ENCODE measurements at regions not wholly inside any gene's neighbourhood (a gene's known extent, or its start where the extent isn't known, plus 50 kb on each side); places are given as distances from the start of the nearest gene placed in this dataset.

DNA sequence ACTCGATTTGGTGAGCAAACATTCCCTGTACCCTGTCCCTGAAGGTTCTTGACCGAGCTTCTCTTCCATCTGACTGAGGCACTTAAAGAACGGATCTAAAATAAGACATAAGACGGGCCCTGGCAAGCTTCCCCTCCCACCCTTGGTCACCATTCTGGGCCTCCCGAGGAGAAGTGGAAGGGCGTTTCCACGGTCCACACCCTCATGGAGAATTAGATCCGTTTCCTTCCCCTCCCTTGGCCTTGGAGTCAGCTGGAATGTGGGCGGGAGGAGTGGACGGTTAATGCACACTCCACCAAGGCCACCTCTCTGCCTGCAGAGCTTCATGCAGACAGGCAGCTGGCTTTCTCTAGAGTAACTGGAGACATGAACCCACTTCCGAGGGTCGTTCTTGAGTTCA is 257.3 kb upstream of the APCDD1 start:
- TF ChIP-seq, protein P1, sequence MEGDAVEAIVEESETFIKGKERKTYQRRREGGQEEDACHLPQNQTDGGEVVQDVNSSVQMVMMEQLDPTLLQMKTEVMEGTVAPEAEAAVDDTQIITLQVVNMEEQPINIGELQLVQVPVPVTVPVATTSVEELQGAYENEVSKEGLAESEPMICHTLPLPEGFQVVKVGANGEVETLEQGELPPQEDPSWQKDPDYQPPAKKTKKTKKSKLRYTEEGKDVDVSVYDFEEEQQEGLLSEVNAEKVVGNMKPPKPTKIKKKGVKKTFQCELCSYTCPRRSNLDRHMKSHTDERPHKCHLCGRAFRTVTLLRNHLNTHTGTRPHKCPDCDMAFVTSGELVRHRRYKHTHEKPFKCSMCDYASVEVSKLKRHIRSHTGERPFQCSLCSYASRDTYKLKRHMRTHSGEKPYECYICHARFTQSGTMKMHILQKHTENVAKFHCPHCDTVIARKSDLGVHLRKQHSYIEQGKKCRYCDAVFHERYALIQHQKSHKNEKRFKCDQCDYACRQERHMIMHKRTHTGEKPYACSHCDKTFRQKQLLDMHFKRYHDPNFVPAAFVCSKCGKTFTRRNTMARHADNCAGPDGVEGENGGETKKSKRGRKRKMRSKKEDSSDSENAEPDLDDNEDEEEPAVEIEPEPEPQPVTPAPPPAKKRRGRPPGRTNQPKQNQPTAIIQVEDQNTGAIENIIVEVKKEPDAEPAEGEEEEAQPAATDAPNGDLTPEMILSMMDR (IDR thresholded peaks at IDR 0.05; ENCODE audit: low read depth, low read length, poor library complexity, severe bottlenecking): no peak
- TF ChIP-seq EZH2phosphoT487 (IDR thresholded peaks at IDR 0.05; ENCODE audit: borderline replicate concordance, low read length): no peak
